Mesodermal cell (in vitro differentiated cells): ENCODE measurements at regions not wholly inside any gene's neighbourhood (a gene's known extent, or its start where the extent isn't known, plus 50 kb on each side); places are given as distances from the start of the nearest gene placed in this dataset.

Experiments
- H3K27ac ChIP-seq: 2 replicates; pipeline ENCODE4 v1.7.0; 2013; ENCODE audit warnings: mild to moderate bottlenecking, low read depth, low read length, moderate library complexity; ENCODE audit not compliant: severe bottlenecking
- H3K36me3 ChIP-seq: 2 replicates; pipeline ENCODE4 v1.7.1; 2013; ENCODE audit warnings: mild to moderate bottlenecking, low read length, moderate library complexity; ENCODE audit not compliant: control insufficient read depth, insufficient read depth
- H3K4me1 ChIP-seq: one replicate; pipeline ENCODE4 v1.7.1; 2013; ENCODE audit warnings: mild to moderate bottlenecking, low read length; ENCODE audit not compliant: insufficient read depth, control insufficient read depth, poor library complexity, severe bottlenecking
- H3K4me3 ChIP-seq: 2 replicates; pipeline ENCODE4 v1.7.0; 2013; ENCODE audit warnings: low read length, control low read depth, mild to moderate bottlenecking; ENCODE audit not compliant: insufficient read depth, poor library complexity, severe bottlenecking; ENCODE audit errors: extremely low read depth
- H3K9me3 ChIP-seq: 2 replicates; pipeline ENCODE4 v1.7.1; 2013; ENCODE audit warnings: mild to moderate bottlenecking, low read length, moderate library complexity; ENCODE audit not compliant: control insufficient read depth
- WGBS, 2 experiments: methylation state at CpG; one replicate each; pipeline ENCODE4 v1.1.5; 2013; ENCODE audit warnings: missing lambda C conversion rate in 2 of 2; ENCODE audit not compliant: insufficient coverage in 2 of 2; 5-methylcytosine and 5-hydroxymethylcytosine counted together

DNA sequence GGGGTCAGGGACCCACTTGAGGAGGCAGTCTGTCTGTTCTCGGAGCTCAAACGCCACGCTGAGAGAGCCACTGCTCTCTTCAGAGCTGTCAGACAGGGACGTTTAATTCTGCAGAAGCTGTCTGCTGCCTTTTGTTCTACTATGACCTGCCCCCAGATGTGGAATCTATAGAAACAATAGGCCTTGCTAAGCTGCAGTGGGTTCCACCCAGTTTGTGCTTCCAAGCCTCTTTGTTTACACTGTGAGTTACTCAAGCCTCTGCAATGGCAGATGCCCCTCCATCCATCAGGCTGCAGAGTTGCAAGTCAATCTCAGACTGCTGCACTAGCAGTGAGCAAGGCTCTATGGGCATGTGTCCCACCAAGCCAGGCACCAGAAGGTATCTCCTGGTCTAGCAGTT, 158.1 kb downstream of the DTHD1 start:
- Histone ChIP-seq H3K36me3 (no peaks in the 10 kb centered on the region), H3K9me3 (no peaks in the 10 kb centered on the region), H3K4me1 (no peaks in the 10 kb centered on the region), H3K27ac (no peak overlapping the region), H3K4me3 (no peak overlapping the region)
- 37 to 72% methylated on average over 2 to 4 of the region's 4 CpGs for WGBS, 2 experiments

DNA sequence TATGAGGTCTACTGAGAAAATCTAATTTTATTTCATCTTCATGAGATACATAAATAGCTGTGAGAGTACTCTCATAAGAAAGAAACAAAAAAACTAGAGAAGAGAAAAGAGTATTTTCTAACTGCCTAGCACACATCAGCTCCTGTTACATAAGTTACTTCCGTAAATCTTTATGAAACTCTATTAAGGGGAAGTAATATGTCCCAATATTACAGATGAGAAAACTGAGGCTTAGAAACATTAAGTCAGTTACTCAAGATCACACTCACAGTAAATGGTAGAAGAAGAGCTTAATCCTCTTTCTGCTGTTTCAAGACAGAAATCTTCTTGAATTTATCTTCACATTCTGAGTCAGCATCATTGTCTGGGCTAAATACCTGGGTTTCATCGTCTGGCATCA, 164.1 kb downstream of the DTHD1 start:
- Histone ChIP-seq H3K36me3 (no peaks in the 10 kb centered on the region), H3K4me1 (no peaks in the 10 kb centered on the region), H3K9me3 (no peaks in the 10 kb centered on the region), H3K27ac (no peak overlapping the region), H3K4me3 (no peak overlapping the region)
- 100% methylated on average over 1 of the region's 2 CpGs; no CpG with 5 or more reads in 1 of the 2 experiments for WGBS, 2 experiments

DNA sequence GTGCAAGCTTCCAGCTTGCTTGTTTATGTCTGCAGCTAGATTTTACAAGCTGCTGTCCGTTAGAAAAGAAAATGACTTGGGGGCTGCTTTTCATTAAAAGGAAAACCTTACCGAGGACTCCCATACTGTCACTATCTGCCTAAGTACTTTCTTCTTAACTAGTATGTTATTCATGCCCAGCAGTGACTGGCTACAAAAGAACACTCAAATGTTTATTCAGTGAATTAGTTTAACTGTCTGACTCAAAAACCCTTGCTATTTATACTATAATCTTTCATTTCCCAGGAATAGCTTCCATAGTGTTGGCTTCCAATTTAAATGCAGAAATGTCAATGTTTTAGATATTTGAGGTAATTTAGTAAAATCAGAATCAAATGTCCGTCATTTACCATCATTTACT, 164.9 kb downstream of the DTHD1 start:
- Histone ChIP-seq H3K4me1 (no peaks in the 10 kb centered on the region), H3K36me3 (no peaks in the 10 kb centered on the region), H3K9me3 (no peaks in the 10 kb centered on the region), H3K27ac (no peak overlapping the region), H3K4me3 (no peak overlapping the region)
- WGBS, 2 experiments: 100% methylated on average over 1 of the region's 3 CpGs; no CpG with 5 or more reads in 1 of the 2 experiments

DNA sequence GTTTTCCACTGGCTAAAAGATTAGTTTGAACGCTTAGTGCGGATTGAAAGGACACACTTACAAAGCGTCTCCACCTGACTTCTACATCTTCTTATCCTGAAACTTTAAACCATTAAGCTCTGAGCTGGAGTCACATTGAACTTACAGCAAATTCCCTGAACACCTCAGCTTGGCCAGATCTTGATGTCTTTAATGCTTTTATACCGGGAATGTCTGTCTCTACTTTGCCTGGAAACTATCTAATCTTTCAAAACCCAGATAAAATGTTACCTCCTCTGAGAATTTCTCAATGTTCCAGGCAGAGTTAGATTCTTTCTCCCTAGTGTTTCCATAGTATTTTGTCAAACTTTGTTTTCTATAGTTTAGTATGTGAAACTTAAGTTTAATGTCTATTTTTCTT, 179.9 kb downstream of the DTHD1 start:
- Histone ChIP-seq H3K4me1 (no peaks in the 10 kb centered on the region), H3K27ac (no peak overlapping the region), H3K36me3 (no peaks in the 10 kb centered on the region), H3K9me3 (no peaks in the 10 kb centered on the region), H3K4me3 (no peak overlapping the region)
- WGBS, 2 experiments: 84 to 88% methylated on average over 4 of the region's 4 CpGs

DNA sequence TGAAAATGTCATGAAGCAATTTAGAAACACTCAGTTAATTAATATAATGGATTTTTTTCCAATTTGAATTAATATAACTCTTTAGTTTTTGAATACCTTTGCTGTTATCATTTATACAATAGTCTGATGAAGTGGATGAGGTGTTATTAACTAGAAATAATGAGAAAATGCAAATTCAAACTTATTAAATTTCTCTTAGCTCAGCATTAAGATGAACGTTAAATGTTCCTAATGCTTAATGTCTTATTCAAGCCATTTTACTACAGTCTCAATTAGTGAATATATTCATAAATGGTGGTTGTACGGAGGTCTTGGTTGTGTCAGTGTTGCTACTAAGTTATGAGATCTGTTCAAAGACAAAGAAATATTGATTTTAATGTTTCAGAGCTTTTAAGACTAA, 186.3 kb downstream of the DTHD1 start:
- WGBS, 2 experiments: no CpG with 5 or more reads among the region's 2 CpGs
- Histone ChIP-seq H3K27ac (no peak overlapping the region), H3K36me3 (no peaks in the 10 kb centered on the region)

DNA sequence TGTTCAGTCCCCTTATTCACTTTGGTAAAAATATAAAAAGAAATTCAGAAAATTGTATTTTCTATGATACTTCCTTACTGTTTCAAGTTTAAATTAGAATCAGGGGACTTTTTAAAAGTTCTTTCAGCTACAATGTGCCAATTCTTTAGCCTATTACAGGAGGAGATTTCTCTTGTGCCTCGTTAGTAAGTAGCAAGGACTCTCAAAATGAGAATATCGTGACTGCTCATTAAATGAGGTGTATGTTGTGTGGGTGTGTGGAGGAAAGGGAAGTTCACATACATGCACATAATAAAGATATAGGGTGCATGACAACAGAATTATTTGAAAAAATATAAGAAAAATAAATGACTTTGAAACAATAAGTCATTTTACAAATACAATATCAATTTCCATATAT, 190.5 kb downstream of the DTHD1 start:
- Histone ChIP-seq H3K9me3 (no peaks in the 10 kb centered on the region), H3K4me1 (no peaks in the 10 kb centered on the region), H3K36me3 (no peaks in the 10 kb centered on the region), H3K27ac (no peak overlapping the region), H3K4me3 (no peak overlapping the region)
- WGBS, 2 experiments: no CpG with 5 or more reads among the region's 2 CpGs

More for the DNA sequence above, 186.3 kb downstream of the DTHD1 start:
- no peaks in the 10 kb centered on the region for H3K4me1 ChIP-seq
- H3K9me3 ChIP-seq: no peaks in the 10 kb centered on the region
- H3K4me3 ChIP-seq: no peak overlapping the region

DNA sequence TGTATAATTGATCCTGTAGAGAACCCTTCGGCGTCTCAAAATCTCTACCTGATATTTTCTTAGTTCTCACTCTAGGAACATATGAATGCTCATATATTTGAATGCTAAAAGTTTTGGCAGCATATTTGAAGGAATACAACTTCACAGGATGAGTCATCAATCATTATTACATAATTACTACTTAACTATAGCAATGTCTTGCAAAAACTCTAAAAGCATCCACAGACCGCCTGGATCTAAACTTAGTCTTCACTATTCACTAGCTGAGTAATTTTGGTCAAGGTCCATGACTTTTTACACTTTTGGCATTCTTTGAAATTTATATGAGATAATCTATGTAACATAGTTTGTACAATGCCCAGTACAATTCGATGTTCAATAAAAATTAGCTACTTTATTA, 194.7 kb downstream of the DTHD1 start:
- no CpG with 5 or more reads among the region's 4 CpGs for WGBS, 2 experiments

DNA sequence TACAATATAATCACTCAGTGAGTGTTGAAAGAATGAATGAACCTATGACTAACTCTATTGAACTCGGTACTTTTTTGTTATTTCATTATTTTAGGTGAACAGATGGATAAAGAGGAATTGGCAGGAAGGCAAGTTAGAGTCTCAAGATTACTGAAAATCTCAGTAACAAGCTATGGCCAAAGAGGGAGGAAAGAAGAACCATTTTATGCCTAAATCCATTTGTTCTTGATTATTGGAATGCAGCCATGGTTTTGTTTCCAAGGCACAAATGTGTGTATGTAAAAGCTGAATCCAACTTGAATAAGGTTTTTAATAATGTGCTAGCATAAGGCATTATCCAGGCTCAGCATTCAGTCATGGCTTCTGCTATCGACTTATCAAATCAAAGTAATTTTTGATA, 196.4 kb downstream of the DTHD1 start:
- Histone ChIP-seq H3K4me3 (no peak overlapping the region), H3K4me1 (no peaks in the 10 kb centered on the region), H3K9me3 (no peaks in the 10 kb centered on the region), H3K36me3 (no peaks in the 10 kb centered on the region), H3K27ac (no peak overlapping the region)
- 100% methylated on average over 1 of the region's 2 CpGs; no CpG with 5 or more reads in 1 of the 2 experiments for WGBS, 2 experiments

More for the DNA sequence above, 194.7 kb downstream of the DTHD1 start:
- H3K4me1 ChIP-seq: no peaks in the 10 kb centered on the region
- no peak overlapping the region for H3K4me3 ChIP-seq
- no peaks in the 10 kb centered on the region for H3K36me3 ChIP-seq
- no peaks in the 10 kb centered on the region for H3K9me3 ChIP-seq
- no peak overlapping the region for H3K27ac ChIP-seq

DNA sequence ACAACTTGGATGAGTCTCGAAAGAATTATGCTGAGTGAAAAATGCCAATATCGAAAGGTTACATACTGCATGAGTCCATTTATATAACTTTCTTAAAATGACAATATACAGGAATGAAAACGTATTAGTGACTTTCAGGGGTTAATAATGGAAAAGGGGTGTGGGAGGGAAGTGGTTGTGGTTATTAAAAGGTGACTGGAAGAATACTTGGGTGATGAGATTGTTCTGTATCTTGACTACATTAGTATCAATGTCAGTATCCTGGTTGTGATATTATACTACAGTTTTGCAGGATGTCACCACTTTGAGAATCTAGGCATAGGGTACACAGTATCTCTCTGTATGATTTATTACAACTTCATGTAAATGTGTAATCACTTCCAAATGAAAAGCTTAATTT, 204.5 kb downstream of the DTHD1 start:
- no peaks in the 10 kb centered on the region for H3K36me3 ChIP-seq
- H3K4me3 ChIP-seq: no peak overlapping the region
- no peaks in the 10 kb centered on the region for H3K4me1 ChIP-seq
- H3K9me3 ChIP-seq: no peaks in the 10 kb centered on the region
- no peak overlapping the region for H3K27ac ChIP-seq
- WGBS, 2 experiments: no CpG with 5 or more reads among the region's 3 CpGs

DNA sequence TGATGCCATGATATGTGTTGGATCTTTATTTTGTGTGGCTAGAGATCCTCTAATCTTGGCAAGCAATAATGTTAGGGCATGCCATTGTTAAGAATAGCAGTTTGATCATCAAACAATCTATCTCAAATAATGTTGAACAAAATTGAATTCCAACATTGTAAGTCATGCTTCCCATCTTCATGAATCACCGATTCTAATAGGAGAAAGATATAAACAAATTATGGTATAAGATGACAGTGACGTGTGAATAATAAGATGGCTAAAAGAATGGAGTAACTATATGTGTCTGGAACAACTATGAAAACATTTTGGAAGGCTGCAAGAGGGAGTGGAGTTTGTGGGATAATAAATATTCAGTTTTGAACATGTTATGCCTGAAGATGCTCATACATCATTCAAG, 208.4 kb downstream of the DTHD1 start:
- H3K27ac ChIP-seq: no peak overlapping the region
- no peak overlapping the region for H3K4me3 ChIP-seq
- H3K36me3 ChIP-seq: no peaks in the 10 kb centered on the region
- H3K9me3 ChIP-seq: no peaks in the 10 kb centered on the region
- no peaks in the 10 kb centered on the region for H3K4me1 ChIP-seq
- 44 to 52% methylated on average over 1 to 2 of the region's 2 CpGs for WGBS, 2 experiments

DNA sequence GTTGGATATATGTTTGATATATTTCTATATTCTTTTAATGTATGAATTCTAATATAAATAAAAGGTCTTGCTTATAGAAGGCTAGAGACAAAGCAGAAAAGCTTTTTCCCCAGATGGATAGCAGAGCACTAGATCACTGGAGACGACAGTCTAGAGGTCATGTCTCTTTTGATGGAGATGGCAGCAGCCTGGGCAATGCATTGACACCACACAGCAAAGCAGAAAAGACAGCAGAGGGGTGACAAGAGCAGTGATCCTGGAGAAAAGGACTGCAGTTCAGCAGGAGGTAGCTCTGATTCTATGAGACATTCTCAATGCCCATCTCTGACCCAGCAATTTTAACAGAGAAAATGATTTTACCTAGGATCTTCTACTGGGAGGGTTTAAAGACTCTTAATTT, 210.6 kb downstream of the DTHD1 start:
- WGBS, 2 experiments: 88% methylated on average over 1 of the region's 1 CpG; no CpG with 5 or more reads in 1 of the 2 experiments
- Histone ChIP-seq H3K4me3 (no peak overlapping the region), H3K4me1 (no peaks in the 10 kb centered on the region), H3K9me3 (no peaks in the 10 kb centered on the region), H3K27ac (no peak overlapping the region), H3K36me3 (no peaks in the 10 kb centered on the region)
